ENCODE measurements at regions not wholly inside any gene's neighbourhood (a gene's known extent, or its start where the extent isn't known, plus 50 kb on each side); places are given as distances from the start of the nearest gene placed in this dataset.

DNA sequence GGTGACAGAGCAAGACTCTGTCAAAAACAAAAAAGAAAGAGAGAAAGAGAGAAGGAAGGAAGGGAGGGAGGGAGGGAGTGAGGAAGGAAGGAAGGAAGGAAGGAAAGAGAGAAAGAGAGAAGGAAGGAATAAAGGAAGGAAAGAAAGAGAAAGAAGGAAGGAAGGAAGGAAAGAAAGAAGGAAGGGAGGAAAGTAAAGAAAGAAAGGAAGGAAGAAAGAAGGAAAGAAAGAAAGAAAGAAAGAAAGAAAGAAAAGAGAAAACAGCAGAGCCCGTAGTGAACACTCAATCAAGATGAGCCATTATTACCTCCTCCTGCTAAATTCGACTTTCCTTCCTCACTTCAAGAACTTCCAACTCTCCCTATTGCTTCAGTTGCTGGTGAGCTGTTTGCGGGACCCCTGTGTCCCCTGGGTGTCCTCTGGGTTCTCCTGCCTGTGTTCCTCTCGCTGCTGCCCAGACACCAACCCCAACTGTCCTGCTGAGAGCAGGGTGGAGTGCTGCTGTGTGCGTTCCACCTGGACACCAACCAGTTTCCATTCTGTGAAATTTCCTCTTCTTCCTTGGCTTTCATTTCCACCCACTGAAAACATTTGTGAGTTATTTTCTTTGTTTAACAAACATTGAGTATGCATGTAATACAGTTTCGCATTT lies 266.4 kb downstream of the FAM43A start:
- no peaks in the 10 kb centered on the region for H3K36me3 ChIP-seq (ENCODE audit: insufficient read depth, low read length)
- DNase-seq (ENCODE audit: insufficient read length, low spot score, missing footprints): no peak
- no peak overlapping the region for H3K4me2 ChIP-seq (ENCODE audit: insufficient read depth, low read length)

DNA sequence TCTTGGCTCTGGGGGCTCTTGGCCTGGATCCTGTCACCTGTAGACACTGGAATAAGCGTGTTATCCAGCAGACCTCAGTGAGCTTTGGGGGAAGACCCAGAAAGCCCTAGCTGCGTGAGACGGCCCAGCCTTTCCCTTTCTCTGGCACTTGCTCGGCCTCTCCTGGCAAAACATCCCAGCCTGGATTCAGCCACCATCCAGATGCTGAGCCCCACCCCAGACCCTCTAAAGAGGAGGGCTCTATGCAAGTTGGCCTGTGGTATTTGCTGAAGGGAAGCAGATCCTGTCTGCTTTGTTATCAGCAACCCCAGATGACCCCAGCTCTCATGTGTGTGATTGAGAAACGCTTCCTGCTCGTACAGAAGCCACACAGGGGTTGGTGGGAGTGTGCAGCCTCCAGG lies 267.2 kb downstream of the FAM43A start:
- Histone ChIP-seq H3K27me3 (ENCODE audit: insufficient read depth, low read length) (no peaks in the 10 kb centered on the region), H3K79me2 (ENCODE audit: insufficient read depth, low read length) (no peaks in the 10 kb centered on the region), H3K36me3 (ENCODE audit: insufficient read depth, low read length) (no peaks in the 10 kb centered on the region), H3K4me2 (ENCODE audit: insufficient read depth, low read length) (no peak overlapping the region), H3K4me1 (ENCODE audit: insufficient read depth, low read length) (no peaks in the 10 kb centered on the region), H2AFZ (ENCODE audit: low read length) (no peak overlapping the region), H3K9me3 (ENCODE audit: low read depth, low read length) (peaks cover under 1% of the 10 kb centered on the region), H3K27ac (ENCODE audit: low read depth, low read length) (no peak overlapping the region), H4K20me1 (ENCODE audit: insufficient read depth, low read length) (no peaks in the 10 kb centered on the region), H3K4me3 (ENCODE audit: insufficient read depth, low read length) (no peak overlapping the region)
- no peak for DNase-seq (ENCODE audit: insufficient read length, low spot score, missing footprints)
- TF ChIP-seq, protein P1, sequence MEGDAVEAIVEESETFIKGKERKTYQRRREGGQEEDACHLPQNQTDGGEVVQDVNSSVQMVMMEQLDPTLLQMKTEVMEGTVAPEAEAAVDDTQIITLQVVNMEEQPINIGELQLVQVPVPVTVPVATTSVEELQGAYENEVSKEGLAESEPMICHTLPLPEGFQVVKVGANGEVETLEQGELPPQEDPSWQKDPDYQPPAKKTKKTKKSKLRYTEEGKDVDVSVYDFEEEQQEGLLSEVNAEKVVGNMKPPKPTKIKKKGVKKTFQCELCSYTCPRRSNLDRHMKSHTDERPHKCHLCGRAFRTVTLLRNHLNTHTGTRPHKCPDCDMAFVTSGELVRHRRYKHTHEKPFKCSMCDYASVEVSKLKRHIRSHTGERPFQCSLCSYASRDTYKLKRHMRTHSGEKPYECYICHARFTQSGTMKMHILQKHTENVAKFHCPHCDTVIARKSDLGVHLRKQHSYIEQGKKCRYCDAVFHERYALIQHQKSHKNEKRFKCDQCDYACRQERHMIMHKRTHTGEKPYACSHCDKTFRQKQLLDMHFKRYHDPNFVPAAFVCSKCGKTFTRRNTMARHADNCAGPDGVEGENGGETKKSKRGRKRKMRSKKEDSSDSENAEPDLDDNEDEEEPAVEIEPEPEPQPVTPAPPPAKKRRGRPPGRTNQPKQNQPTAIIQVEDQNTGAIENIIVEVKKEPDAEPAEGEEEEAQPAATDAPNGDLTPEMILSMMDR (IDR thresholded peaks at IDR 0.05; ENCODE audit: extremely low read depth, low read depth, low read length): no peak

More for the DNA sequence above, 266.4 kb downstream of the FAM43A start:
- Histone ChIP-seq H4K20me1 (ENCODE audit: insufficient read depth, low read length) (no peaks in the 10 kb centered on the region), H3K9me3 (ENCODE audit: low read depth, low read length) (peaks cover 2% of the 10 kb centered on the region), H3K27me3 (ENCODE audit: insufficient read depth, low read length) (no peaks in the 10 kb centered on the region), H3K27ac (ENCODE audit: low read depth, low read length) (no peak overlapping the region), H3K4me1 (ENCODE audit: insufficient read depth, low read length) (no peaks in the 10 kb centered on the region), H3K79me2 (ENCODE audit: insufficient read depth, low read length) (no peaks in the 10 kb centered on the region), H2AFZ (ENCODE audit: low read length) (no peak overlapping the region), H3K4me3 (ENCODE audit: insufficient read depth, low read length) (no peak overlapping the region)
- TF ChIP-seq, protein P1 (IDR thresholded peaks at IDR 0.05; ENCODE audit: extremely low read depth, low read depth, low read length): no peak

DNA sequence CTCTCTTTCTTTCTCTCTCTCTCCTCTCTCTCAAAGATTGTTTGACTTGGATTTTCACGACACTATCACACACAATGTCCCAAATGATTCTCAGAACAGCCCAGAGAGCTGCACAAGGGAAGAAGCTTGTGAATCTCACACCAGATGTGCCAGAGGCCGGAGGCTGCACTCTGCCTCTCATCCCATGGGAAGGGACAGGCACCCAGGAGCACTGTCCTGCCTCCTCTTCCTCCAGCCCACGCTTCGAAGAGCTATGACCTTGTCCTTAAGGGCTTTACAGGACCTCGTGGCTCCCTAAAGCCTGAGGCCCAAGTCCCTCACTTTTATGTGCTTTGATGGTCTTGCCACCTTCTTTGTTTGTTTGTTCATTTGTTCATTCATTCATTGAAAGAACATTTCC lies 267.6 kb downstream of the FAM43A start:
- Histone ChIP-seq H3K4me1 (ENCODE audit: insufficient read depth, low read length) (no peaks in the 10 kb centered on the region), H3K36me3 (ENCODE audit: insufficient read depth, low read length) (no peaks in the 10 kb centered on the region), H4K20me1 (ENCODE audit: insufficient read depth, low read length) (no peaks in the 10 kb centered on the region), H3K4me3 (ENCODE audit: insufficient read depth, low read length) (no peak overlapping the region), H2AFZ (ENCODE audit: low read length) (no peak overlapping the region), H3K27me3 (ENCODE audit: insufficient read depth, low read length) (no peaks in the 10 kb centered on the region), H3K4me2 (ENCODE audit: insufficient read depth, low read length) (no peak overlapping the region), H3K9me3 (ENCODE audit: low read depth, low read length) (no peaks in the 10 kb centered on the region), H3K27ac (ENCODE audit: low read depth, low read length) (no peak overlapping the region), H3K79me2 (ENCODE audit: insufficient read depth, low read length) (no peaks in the 10 kb centered on the region)
- TF ChIP-seq, protein P1 (IDR thresholded peaks at IDR 0.05; ENCODE audit: extremely low read depth, low read depth, low read length): no peak
- DNase-seq (ENCODE audit: insufficient read length, low spot score, missing footprints): no peak

DNA sequence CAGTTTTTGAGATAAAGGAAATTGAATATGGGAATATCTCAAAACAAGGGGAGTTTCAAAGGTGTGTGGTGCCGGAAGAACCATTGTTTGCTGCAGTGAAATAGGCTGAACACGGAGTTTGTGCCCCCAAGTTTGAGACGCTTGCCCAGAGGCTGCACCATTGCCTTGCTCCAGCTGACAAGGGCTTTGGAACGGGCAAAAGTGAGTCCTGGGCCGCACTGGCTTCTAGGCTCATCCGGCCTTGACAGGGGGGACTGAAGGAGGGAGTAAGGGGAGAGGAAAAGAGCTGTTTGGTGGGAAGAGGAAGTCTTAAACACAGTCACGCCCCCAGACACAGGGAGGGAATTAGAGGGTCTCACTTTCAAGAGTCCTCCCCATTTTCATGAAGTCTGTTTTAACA lies 269.9 kb downstream of the FAM43A start:
- Histone ChIP-seq H3K27me3 (ENCODE audit: insufficient read depth, low read length) (no peaks in the 10 kb centered on the region), H3K9me3 (ENCODE audit: low read depth, low read length) (no peaks in the 10 kb centered on the region)

More for the DNA sequence above, 269.9 kb downstream of the FAM43A start:
- TF ChIP-seq, protein P1 (IDR thresholded peaks at IDR 0.05; ENCODE audit: extremely low read depth, low read depth, low read length): no peak
- no peak overlapping the region for H3K27ac ChIP-seq (ENCODE audit: low read depth, low read length)
- H3K4me2 ChIP-seq (ENCODE audit: insufficient read depth, low read length): no peak overlapping the region
- no peaks in the 10 kb centered on the region for H3K4me1 ChIP-seq (ENCODE audit: insufficient read depth, low read length)
- DNase-seq (ENCODE audit: insufficient read length, low spot score, missing footprints): no peak
- no peak overlapping the region for H2AFZ ChIP-seq (ENCODE audit: low read length)
- no peaks in the 10 kb centered on the region for H3K36me3 ChIP-seq (ENCODE audit: insufficient read depth, low read length)
- H4K20me1 ChIP-seq (ENCODE audit: insufficient read depth, low read length): no peaks in the 10 kb centered on the region
- no peak overlapping the region for H3K4me3 ChIP-seq (ENCODE audit: insufficient read depth, low read length)
- no peaks in the 10 kb centered on the region for H3K79me2 ChIP-seq (ENCODE audit: insufficient read depth, low read length)
